GM12878 (cell line): ENCODE measurements at regions not wholly inside any gene's neighbourhood (a gene's known extent, or its start where the extent isn't known, plus 50 kb on each side); places are given as distances from the start of the nearest gene placed in this dataset.

Experiments
- CTCF ChIP-seq, 3 experiments: IDR thresholded peaks in 2 of 3; conservative IDR thresholded peaks in 1 of 3; 2 replicates each; pipeline ENCODE4 v1.5.1; 2011; ENCODE audit warnings: low read depth in 3 of 3, low read length in 3 of 3, mild to moderate bottlenecking in 3 of 3, control low read depth in 2 of 3, moderate library complexity in 2 of 3, inconsistent platforms in 1 of 3, mixed read lengths in 1 of 3; ENCODE audit not compliant: control insufficient read depth in 2 of 3, insufficient read depth in 1 of 3; ENCODE audit errors: extremely low read depth in 1 of 3
- NBN ChIP-seq: fragments of 450-650 bp; IDR thresholded peaks from 2 replicates; pipeline ENCODE4 v1.6.1; 2016
- POLR2A ChIP-seq: IDR thresholded peaks from 2 replicates; pipeline ENCODE4 v1.6.1; 2011; ENCODE audit warnings: low read depth, mild to moderate bottlenecking, low read length
- SPI1 ChIP-seq: IDR thresholded peaks from 2 replicates; pipeline ENCODE4 v1.6.1; 2011; ENCODE audit warnings: low read depth, mild to moderate bottlenecking, low read length, moderate library complexity, borderline replicate concordance; ENCODE audit not compliant: insufficient read depth
- USF2 ChIP-seq: IDR thresholded peaks from 2 replicates; pipeline ENCODE4 v1.6.1; 2011; ENCODE audit warnings: low read depth, low read length, improper control_type of control experiment, borderline replicate concordance

- TF ChIP-seq NBN: no peak
- no peak for TF ChIP-seq POLR2A
- no peak for TF ChIP-seq USF2
- TF ChIP-seq SPI1: no peak
- TF ChIP-seq CTCF (IDR thresholded peaks at IDR 0.05 in 2 of 3, conservative IDR thresholded peaks at IDR 0.05 in 1 of 3; ENCODE audit: control insufficient read depth in 2 of 3, extremely low read depth in 1 of 3, insufficient read depth in 1 of 3, low read depth in 3 of 3, low read length in 3 of 3): no peak
These were observed 200.9 kb downstream of the CXCL12 start for GRCh38 chr10:44183667-44184632.
